ENCODE measurements at regions not wholly inside any gene's neighbourhood (a gene's known extent, or its start where the extent isn't known, plus 50 kb on each side); places are given as distances from the start of the nearest gene placed in this dataset.
A peak's percentile ranks its signal among the peaks of the same experiment; 100 is the strongest.

- Histone ChIP-seq H3K4me3 (ENCODE audit: low read length in 3 of 3) (no peak overlapping the region), H3K9me3 (ENCODE audit: control insufficient read depth in 3 of 3, low read length in 3 of 3) (no peaks in the 10 kb centered on the region), H3K4me1 (ENCODE audit: control insufficient read depth in 3 of 3, insufficient read depth in 3 of 3, low read length in 3 of 3) (peaks cover 5 to 6% (median 5%) of the 10 kb centered on the region in 3 donors), H3K36me3 (ENCODE audit: control insufficient read depth in 3 of 3, insufficient read depth in 3 of 3, low read length in 3 of 3) (no peaks in the 10 kb centered on the region), H3K27ac (ENCODE audit: low read depth, low read length) (no peak overlapping the region), H3K9ac (ENCODE audit: low read depth in 1 of 3, low read length in 3 of 3) (no peak overlapping the region), H3K27me3 (ENCODE audit: control insufficient read depth in 3 of 3, insufficient read depth in 3 of 3, low read length in 3 of 3) (peaks cover 0 to 10% (median 0%) of the 10 kb centered on the region in 3 donors)
Measured at GRCh38 chr6:190596-191395, 101.5 kb upstream of the DUSP22 start.

GRCh38 chr6:191487-192312 lies 100.6 kb upstream of the DUSP22 start:
- no peak overlapping the region for H3K9ac ChIP-seq (ENCODE audit: low read depth in 1 of 3, low read length in 3 of 3)
- no peak overlapping the region for H3K4me3 ChIP-seq (ENCODE audit: low read length in 3 of 3)
- H3K9me3 ChIP-seq (ENCODE audit: control insufficient read depth in 3 of 3, low read length in 3 of 3), result no peaks in the 10 kb centered on the region
- peaks cover 5 to 15% (median 13%) of the 10 kb centered on the region in 3 donors for H3K4me1 ChIP-seq (ENCODE audit: control insufficient read depth in 3 of 3, insufficient read depth in 3 of 3, low read length in 3 of 3)
- peaks cover 0 to 4% (median 0%) of the 10 kb centered on the region in 3 donors for H3K27me3 ChIP-seq (ENCODE audit: control insufficient read depth in 3 of 3, insufficient read depth in 3 of 3, low read length in 3 of 3)
- H3K27ac ChIP-seq (ENCODE audit: low read depth, low read length), result no peak overlapping the region
- no peaks in the 10 kb centered on the region for H3K36me3 ChIP-seq (ENCODE audit: control insufficient read depth in 3 of 3, insufficient read depth in 3 of 3, low read length in 3 of 3)

GRCh38 chr6:192313-192664 lies 100.0 kb upstream of the DUSP22 start:
- H3K4me1 ChIP-seq (ENCODE audit: control insufficient read depth in 3 of 3, insufficient read depth in 3 of 3, low read length in 3 of 3), result peaks cover 5 to 15% (median 13%) of the 10 kb centered on the region in 3 donors
- no peak overlapping the region for H3K9ac ChIP-seq (ENCODE audit: low read depth in 1 of 3, low read length in 3 of 3)
- H3K36me3 ChIP-seq (ENCODE audit: control insufficient read depth in 3 of 3, insufficient read depth in 3 of 3, low read length in 3 of 3), result no peaks in the 10 kb centered on the region
- peaks cover 0 to 4% (median 0%) of the 10 kb centered on the region in 3 donors for H3K27me3 ChIP-seq (ENCODE audit: control insufficient read depth in 3 of 3, insufficient read depth in 3 of 3, low read length in 3 of 3)
- no peaks in the 10 kb centered on the region for H3K9me3 ChIP-seq (ENCODE audit: control insufficient read depth in 3 of 3, low read length in 3 of 3)
- no peak overlapping the region for H3K27ac ChIP-seq (ENCODE audit: low read depth, low read length)
- H3K4me3 ChIP-seq (ENCODE audit: low read length in 3 of 3), result no peak overlapping the region

GRCh38 chr6:193180-193579 lies 99.1 kb upstream of the DUSP22 start:
- no peaks in the 10 kb centered on the region for H3K9me3 ChIP-seq (ENCODE audit: control insufficient read depth in 3 of 3, low read length in 3 of 3)
- no peak overlapping the region for H3K9ac ChIP-seq (ENCODE audit: low read depth in 1 of 3, low read length in 3 of 3)
- H3K4me1 ChIP-seq (ENCODE audit: control insufficient read depth in 3 of 3, insufficient read depth in 3 of 3, low read length in 3 of 3), result peaks cover 5 to 15% (median 13%) of the 10 kb centered on the region in 3 donors
- no peak overlapping the region for H3K27ac ChIP-seq (ENCODE audit: low read depth, low read length)
- H3K27me3 ChIP-seq (ENCODE audit: control insufficient read depth in 3 of 3, insufficient read depth in 3 of 3, low read length in 3 of 3), result peaks cover 0 to 4% (median 0%) of the 10 kb centered on the region in 3 donors
- no peak overlapping the region for H3K4me3 ChIP-seq (ENCODE audit: low read length in 3 of 3)
- H3K36me3 ChIP-seq (ENCODE audit: control insufficient read depth in 3 of 3, insufficient read depth in 3 of 3, low read length in 3 of 3), result no peaks in the 10 kb centered on the region

- H3K36me3 ChIP-seq (ENCODE audit: control insufficient read depth in 3 of 3, insufficient read depth in 3 of 3, low read length in 3 of 3), result no peaks in the 10 kb centered on the region
- H3K9ac ChIP-seq (ENCODE audit: low read depth in 1 of 3, low read length in 3 of 3), result no peak overlapping the region
- peaks cover 5 to 15% (median 13%) of the 10 kb centered on the region in 3 donors for H3K4me1 ChIP-seq (ENCODE audit: control insufficient read depth in 3 of 3, insufficient read depth in 3 of 3, low read length in 3 of 3)
- no peak overlapping the region for H3K27ac ChIP-seq (ENCODE audit: low read depth, low read length)
- no peak overlapping the region for H3K4me3 ChIP-seq (ENCODE audit: low read length in 3 of 3)
- no peaks in the 10 kb centered on the region for H3K9me3 ChIP-seq (ENCODE audit: control insufficient read depth in 3 of 3, low read length in 3 of 3)
- peaks cover 0 to 4% (median 0%) of the 10 kb centered on the region in 3 donors for H3K27me3 ChIP-seq (ENCODE audit: control insufficient read depth in 3 of 3, insufficient read depth in 3 of 3, low read length in 3 of 3)
Measured at GRCh38 chr6:193773-194310, 98.4 kb upstream of the DUSP22 start.

- no peak overlapping the region for H3K9ac ChIP-seq (ENCODE audit: low read depth in 1 of 3, low read length in 3 of 3)
- H3K27ac ChIP-seq (ENCODE audit: low read depth, low read length), result peak overlapping the region; percentile 57
- H3K27me3 ChIP-seq (ENCODE audit: control insufficient read depth in 3 of 3, insufficient read depth in 3 of 3, low read length in 3 of 3), result no peaks in the 10 kb centered on the region
- H3K4me3 ChIP-seq (ENCODE audit: low read length in 3 of 3), result no peak overlapping the region
- H3K36me3 ChIP-seq (ENCODE audit: control insufficient read depth in 3 of 3, insufficient read depth in 3 of 3, low read length in 3 of 3), result no peaks in the 10 kb centered on the region
- peaks cover 5 to 15% (median 13%) of the 10 kb centered on the region in 3 donors for H3K4me1 ChIP-seq (ENCODE audit: control insufficient read depth in 3 of 3, insufficient read depth in 3 of 3, low read length in 3 of 3)
- no peaks in the 10 kb centered on the region for H3K9me3 ChIP-seq (ENCODE audit: control insufficient read depth in 3 of 3, low read length in 3 of 3)
Measured at GRCh38 chr6:195861-196360, 96.4 kb upstream of the DUSP22 start.

GRCh38 chr6:196543-196942 lies 95.7 kb upstream of the DUSP22 start:
- no peaks in the 10 kb centered on the region for H3K9me3 ChIP-seq (ENCODE audit: control insufficient read depth in 3 of 3, low read length in 3 of 3)
- no peak overlapping the region for H3K27ac ChIP-seq (ENCODE audit: low read depth, low read length)
- H3K27me3 ChIP-seq (ENCODE audit: control insufficient read depth in 3 of 3, insufficient read depth in 3 of 3, low read length in 3 of 3), result no peaks in the 10 kb centered on the region
- H3K36me3 ChIP-seq (ENCODE audit: control insufficient read depth in 3 of 3, insufficient read depth in 3 of 3, low read length in 3 of 3), result no peaks in the 10 kb centered on the region
- peaks cover 5 to 15% (median 13%) of the 10 kb centered on the region in 3 donors for H3K4me1 ChIP-seq (ENCODE audit: control insufficient read depth in 3 of 3, insufficient read depth in 3 of 3, low read length in 3 of 3)
- no peak overlapping the region for H3K4me3 ChIP-seq (ENCODE audit: low read length in 3 of 3)
- H3K9ac ChIP-seq (ENCODE audit: low read depth in 1 of 3, low read length in 3 of 3), result no peak overlapping the region

- no peaks in the 10 kb centered on the region for H3K9me3 ChIP-seq (ENCODE audit: control insufficient read depth in 3 of 3, low read length in 3 of 3)
- H3K27me3 ChIP-seq (ENCODE audit: control insufficient read depth in 3 of 3, insufficient read depth in 3 of 3, low read length in 3 of 3), result peaks cover 2 to 12% (median 6%) of the 10 kb centered on the region in 3 donors
- no peaks in the 10 kb centered on the region for H3K4me1 ChIP-seq (ENCODE audit: control insufficient read depth in 3 of 3, insufficient read depth in 3 of 3, low read length in 3 of 3)
- no peak overlapping the region for H3K4me3 ChIP-seq (ENCODE audit: low read length in 3 of 3)
- H3K36me3 ChIP-seq (ENCODE audit: control insufficient read depth in 3 of 3, insufficient read depth in 3 of 3, low read length in 3 of 3), result no peaks in the 10 kb centered on the region
- H3K9ac ChIP-seq (ENCODE audit: low read depth in 1 of 3, low read length in 3 of 3), result no peak overlapping the region
- H3K27ac ChIP-seq (ENCODE audit: low read depth, low read length), result no peak overlapping the region
Measured at GRCh38 chr6:203661-204060, 88.6 kb upstream of the DUSP22 start.

- Histone ChIP-seq H3K9me3 (ENCODE audit: control insufficient read depth in 3 of 3, low read length in 3 of 3) (no peaks in the 10 kb centered on the region), H3K27me3 (ENCODE audit: control insufficient read depth in 3 of 3, insufficient read depth in 3 of 3, low read length in 3 of 3) (peaks cover 20 to 37% (median 24%) of the 10 kb centered on the region in 3 donors), H3K27ac (ENCODE audit: low read depth, low read length) (no peak overlapping the region), H3K4me3 (ENCODE audit: low read length in 3 of 3) (no peak overlapping the region), H3K36me3 (ENCODE audit: control insufficient read depth in 3 of 3, insufficient read depth in 3 of 3, low read length in 3 of 3) (no peaks in the 10 kb centered on the region), H3K9ac (ENCODE audit: low read depth in 1 of 3, low read length in 3 of 3) (no peak overlapping the region), H3K4me1 (ENCODE audit: control insufficient read depth in 3 of 3, insufficient read depth in 3 of 3, low read length in 3 of 3) (no peaks in the 10 kb centered on the region)
Measured at GRCh38 chr6:206264-206663, 86.0 kb upstream of the DUSP22 start.
